Activated naive CD4-positive, alpha-beta T cell treated with anti-CD3 and anti-CD28 coated beads, Interleukin-2, amount 50 U/mL, for 16 hours (primary cell): ENCODE measurements at regions not wholly inside any gene's neighbourhood (a gene's known extent, or its start where the extent isn't known, plus 50 kb on each side); places are given as distances from the start of the nearest gene placed in this dataset.

ENCODE experiments used
- DNase-seq: peaks from one replicate; pipeline ENCODE4 v3.0.0-alpha.2; 2020

- no peak for DNase-seq
These were observed 68.2 kb upstream of the TENM3 start for GRCh38 chr4:182174979-182175378.

- DNase-seq, result no peak
These were observed 67.2 kb upstream of the TENM3 start for GRCh38 chr4:182175788-182176519.

GRCh38 chr4:182177166-182177565 is 66.0 kb upstream of the TENM3 start:
- no peak for DNase-seq

GRCh38 chr4:182179105-182179504 is 64.1 kb upstream of the TENM3 start:
- no peak for DNase-seq

GRCh38 chr4:182179751-182180150 is 63.5 kb upstream of the TENM3 start:
- DNase-seq, result no peak

- DNase-seq, result no peak
These were observed 57.7 kb upstream of the TENM3 start for GRCh38 chr4:182185491-182185890.

- DNase-seq, result no peak
These were observed 55.5 kb upstream of the TENM3 start for GRCh38 chr4:182187674-182188073.

GRCh38 chr4:182188622-182189021 is 54.6 kb upstream of the TENM3 start:
- no peak for DNase-seq

- DNase-seq, result no peak
These were observed 53.9 kb upstream of the TENM3 start for GRCh38 chr4:182189103-182189878.

GRCh38 chr4:182190306-182190705 is 52.9 kb upstream of the TENM3 start:
- DNase-seq, result no peak

- DNase-seq, result no peak
These were observed 50.6 kb upstream of the TENM3 start for GRCh38 chr4:182192511-182193181.

GRCh38 chr4:182193311-182193710 is 49.9 kb upstream of the TENM3 start:
- DNase-seq, result no peak
